ENCODE measurements at regions not wholly inside any gene's neighbourhood (a gene's known extent, or its start where the extent isn't known, plus 50 kb on each side); places are given as distances from the start of the nearest gene placed in this dataset.
A peak's percentile ranks its signal among the peaks of the same experiment; 100 is the strongest.

GRCh38 chr1:93815366-93816110 lies 63.5 kb downstream of the DNTTIP2 start:
- DNase-seq (ENCODE audit: low read depth) = peak; percentile 73

GRCh38 chr1:93814795-93815340 lies 64.1 kb downstream of the DNTTIP2 start:
- peak; percentile 26 for DNase-seq (ENCODE audit: low read depth)

GRCh38 chr1:93814059-93814794 lies 64.8 kb downstream of the DNTTIP2 start:
- peak; percentile 91 for DNase-seq (ENCODE audit: low read depth)

- peak; percentile 58 for DNase-seq (ENCODE audit: low read depth)
Measured at GRCh38 chr1:93813076-93813475, 65.9 kb downstream of the DNTTIP2 start.

- DNase-seq (ENCODE audit: low read depth) = peak; percentile 39
Measured at GRCh38 chr1:93811326-93812065, 67.5 kb downstream of the DNTTIP2 start.

GRCh38 chr1:93810316-93810715 lies 68.7 kb downstream of the DNTTIP2 start:
- DNase-seq (ENCODE audit: low read depth) = no peak

- DNase-seq (ENCODE audit: low read depth) = no peak
Measured at GRCh38 chr1:93808871-93809270, 70.1 kb downstream of the DNTTIP2 start.

GRCh38 chr1:93807311-93807930 lies 71.6 kb downstream of the DNTTIP2 start:
- no peak for DNase-seq (ENCODE audit: low read depth)

- no peak for DNase-seq (ENCODE audit: low read depth)
Measured at GRCh38 chr1:93805027-93805610, 73.9 kb downstream of the DNTTIP2 start.

GRCh38 chr1:93804412-93804811 lies 74.6 kb downstream of the DNTTIP2 start:
- DNase-seq (ENCODE audit: low read depth) = peak; percentile 93

- no peak for DNase-seq (ENCODE audit: low read depth)
Measured at GRCh38 chr1:93801471-93801870, 77.5 kb downstream of the DNTTIP2 start.

GRCh38 chr1:93800856-93801255 lies 78.2 kb downstream of the DNTTIP2 start:
- DNase-seq (ENCODE audit: low read depth) = no peak

GRCh38 chr1:93798291-93798690 lies 80.7 kb downstream of the DNTTIP2 start:
- peak; percentile 75 for DNase-seq (ENCODE audit: low read depth)

GRCh38 chr1:93784538-93784937 lies 94.5 kb downstream of the DNTTIP2 start:
- no peak for DNase-seq (ENCODE audit: low read depth)

GRCh38 chr1:93783876-93784275 lies 95.1 kb downstream of the DNTTIP2 start:
- DNase-seq (ENCODE audit: low read depth) = peak; percentile 58

GRCh38 chr1:93779540-93780165 lies 98.0 kb upstream of the BCAR3 start:
- DNase-seq (ENCODE audit: low read depth) = peak; percentile 99

GRCh38 chr1:93778457-93778856 lies 96.8 kb upstream of the BCAR3 start:
- DNase-seq (ENCODE audit: low read depth) = no peak

- no peak for DNase-seq (ENCODE audit: low read depth)
Measured at GRCh38 chr1:93777255-93777654, 95.6 kb upstream of the BCAR3 start.

GRCh38 chr1:93776728-93777127 lies 95.1 kb upstream of the BCAR3 start:
- no peak for DNase-seq (ENCODE audit: low read depth)

GRCh38 chr1:93775224-93775623 lies 93.6 kb upstream of the BCAR3 start:
- DNase-seq (ENCODE audit: low read depth) = peak; percentile 71

GRCh38 chr1:93774707-93775106 lies 93.1 kb upstream of the BCAR3 start:
- DNase-seq (ENCODE audit: low read depth) = peak; percentile 64
